Heart right ventricle (tissue), 16 donors: ENCODE measurements at regions not wholly inside any gene's neighbourhood (a gene's known extent, or its start where the extent isn't known, plus 50 kb on each side); places are given as distances from the start of the nearest gene placed in this dataset.

Experiments used
- ATAC-seq, 8 donors: fragments of 200-7000 bp; cut with Tn5 transposase; one replicate each; pipeline ENCODE4 v1.9.1; 2020; ENCODE audit warnings: mild to moderate bottlenecking in 8 of 8, moderate library complexity in 8 of 8, moderate number of reproducible peaks in 1 of 8
- DNase-seq, 2 donors: peaks; one replicate each; pipeline ENCODE4 v3.0.0-alpha.2; 2020
- H3K27ac ChIP-seq, 10 donors: fragments of 200-600 bp; sonication (generic) in 2 of 10; one replicate each; pipeline versions ENCODE4 v1.5.0 to v1.8.0; 2020 to 2022; ENCODE audit warnings: mild to moderate bottlenecking in 3 of 10
- H3K27me3 ChIP-seq, 7 donors: fragments of 200-600 bp; one replicate each; pipeline ENCODE4 v1.8.0; 2021 to 2022; ENCODE audit warnings: mild to moderate bottlenecking in 2 of 7
- H3K36me3 ChIP-seq, 9 donors: fragments of 200-600 bp; sonication (generic) in 1 of 9; one replicate each; pipeline versions ENCODE4 v1.5.0 to v1.8.0; 2020 to 2022; ENCODE audit warnings: mild to moderate bottlenecking in 2 of 9
- H3K4me1 ChIP-seq, 9 donors: fragments of 200-600 bp; sonication (generic) in 1 of 9; one replicate each; pipeline versions ENCODE4 v1.5.0 to v1.8.0; 2020 to 2022; ENCODE audit warnings: mild to moderate bottlenecking in 4 of 9
- H3K4me3 ChIP-seq, 10 donors: fragments of 200-600 bp; sonication (generic) in 2 of 10; one replicate each; pipeline versions ENCODE4 v1.5.0 to v1.8.0; 2020 to 2022; ENCODE audit warnings: mild to moderate bottlenecking in 7 of 10, moderate library complexity in 2 of 10
- H3K9me3 ChIP-seq, 11 donors: fragments of 200-600 bp in 10 of 11; sonication (generic) in 2 of 11; one replicate each; pipeline versions ENCODE4 v1.5.0 to v1.8.0; 2013 to 2022; ENCODE audit warnings: mild to moderate bottlenecking in 2 of 11, control low read depth in 1 of 11, moderate library complexity in 1 of 11
- WGBS, 2 donors: extraction: QIAGEN DNeasy Blood & Tissue Kit; methylation state at CpG; one replicate each; pipeline ENCODE4 v1.1.7; 2013; ENCODE audit warnings: inconsistent platforms in 1 of 2; 5-methylcytosine and 5-hydroxymethylcytosine counted together
- intact Hi-C, 10 donors: fragments of 100-400 bp; cut with DNase I; formaldehyde crosslinking; loops; one replicate each; pipeline versions ENCODE4 v1.11.1 to v1.14.2; 2022
- TF ChIP-seq, protein P1 (sequence below), 9 donors: fragments of 200-600 bp; sonication (generic) in 2 of 9; IDR thresholded peaks; one replicate each; pipeline versions ENCODE4 v1.5.0 to v1.8.0; 2021 to 2022; ENCODE audit warnings: antibody characterized with exemption in 9 of 9, mild to moderate bottlenecking in 5 of 9, moderate library complexity in 1 of 9
- donor health status: Arrhythmogenic right ventricular cardiomyopathy.
- donor health status: ischemic (EF 13 %, LVEDD 7.1; RV severe dilation, severe dysfunction).
- donor health status: healthy with polysubstance abuse.
- donor health status: DM: no; HTN: yes; CAD: no.
- donor health status: DM: no; HTN: no; CAD: no.
- donor health status: ischemic (EF 25% LVEDD 6.9; RV normal size, moderate dysfunction).
- donor health status: ischemic (EF 25% LVEDD 5.7; RV mildly dilated, moderate dysfunction).
- donor health status: healthy.
- donor health status: DM: yes; HTN: yes; CAD: no.
- donor health status: Ischemic cardiomyopathy.
- donor health status: ischemic (EF 35%, LVEDD 5.7; RV mildly dilated, moderate dysfunction).
- donor health status: nonischemic (EF 11% LVEDD 7.7; RV severe dilation, severe dysfunction).
- donor health status: DM: yes; HTN: yes; CAD: no.
- donor health status: PGD.
- donor health status: ischemic (EF 29% LVEDD 5.4; RV normal size, mild dysfunction).
- donor health status: nonischemic (EF 23%, LVEDD 6.1; RV moderate dilation, normal function).

- intact Hi-C loops, result loop anchor here in 2 of 10 donors (5.0 to 10.0 kb wide), 3 partner anchors 627 to 802 kb away; no protein-coding TSS in a partner anchor
- ATAC-seq (peak; percentile 77 to 87 (median 82)), DNase-seq (peak; percentile 75 to 79)
- Histone ChIP-seq H3K36me3 (no peaks in the 10 kb centered on the region), H3K27me3 (peaks cover 0 to 5% (median 0%) of the 10 kb centered on the region in 7 donors), H3K9me3 (peaks cover 0 to 9% (median 0%) of the 10 kb centered on the region in 11 donors), H3K27ac (no peak overlapping the region), H3K4me3 (peak overlapping the region in 4 of 10 donors; percentile 5 to 28 (median 16)), H3K4me1 (peaks cover 0 to 16% (median 0%) of the 10 kb centered on the region in 9 donors)
- 32 to 33% methylated on average over 17 of the region's 17 CpGs for WGBS, 2 donors
- TF ChIP-seq, protein P1, sequence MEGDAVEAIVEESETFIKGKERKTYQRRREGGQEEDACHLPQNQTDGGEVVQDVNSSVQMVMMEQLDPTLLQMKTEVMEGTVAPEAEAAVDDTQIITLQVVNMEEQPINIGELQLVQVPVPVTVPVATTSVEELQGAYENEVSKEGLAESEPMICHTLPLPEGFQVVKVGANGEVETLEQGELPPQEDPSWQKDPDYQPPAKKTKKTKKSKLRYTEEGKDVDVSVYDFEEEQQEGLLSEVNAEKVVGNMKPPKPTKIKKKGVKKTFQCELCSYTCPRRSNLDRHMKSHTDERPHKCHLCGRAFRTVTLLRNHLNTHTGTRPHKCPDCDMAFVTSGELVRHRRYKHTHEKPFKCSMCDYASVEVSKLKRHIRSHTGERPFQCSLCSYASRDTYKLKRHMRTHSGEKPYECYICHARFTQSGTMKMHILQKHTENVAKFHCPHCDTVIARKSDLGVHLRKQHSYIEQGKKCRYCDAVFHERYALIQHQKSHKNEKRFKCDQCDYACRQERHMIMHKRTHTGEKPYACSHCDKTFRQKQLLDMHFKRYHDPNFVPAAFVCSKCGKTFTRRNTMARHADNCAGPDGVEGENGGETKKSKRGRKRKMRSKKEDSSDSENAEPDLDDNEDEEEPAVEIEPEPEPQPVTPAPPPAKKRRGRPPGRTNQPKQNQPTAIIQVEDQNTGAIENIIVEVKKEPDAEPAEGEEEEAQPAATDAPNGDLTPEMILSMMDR (IDR thresholded peaks at IDR 0.05), result peak; percentile 67 to 95 (median 90)
Measured at GRCh38 chr6:168895102-168895812, 358.4 kb downstream of the THBS2 start.

GRCh38 chr6:168892031-168892430 is 361.6 kb downstream of the THBS2 start:
- TF ChIP-seq, protein P1 (IDR thresholded peaks at IDR 0.05), result no peak
- H3K4me3 ChIP-seq, result no peak overlapping the region
- WGBS, 2 donors, result 85 to 88% methylated on average over 5 of the region's 5 CpGs
- no peak overlapping the region for H3K27ac ChIP-seq
- H3K27me3 ChIP-seq, result peaks cover 0 to 5% (median 0%) of the 10 kb centered on the region in 7 donors
- peaks cover 0 to 5% (median 0%) of the 10 kb centered on the region in 11 donors for H3K9me3 ChIP-seq
- H3K36me3 ChIP-seq, result no peaks in the 10 kb centered on the region
- peaks cover 0 to 16% (median 0%) of the 10 kb centered on the region in 9 donors for H3K4me1 ChIP-seq
- intact Hi-C loops, result loop anchor here in 1 of 10 donors (10.0 kb wide), 1 partner anchor 633 kb away; no protein-coding TSS in a partner anchor
- ATAC-seq (no peak), DNase-seq (no peak)

- peak in 2 of 8 donors; percentile 10 to 28 for ATAC-seq
- TF ChIP-seq, protein P1 (IDR thresholded peaks at IDR 0.05), result no peak
- Histone ChIP-seq H3K27me3 (peaks cover 0 to 5% (median 0%) of the 10 kb centered on the region in 7 donors), H3K4me1 (peaks cover 0 to 16% (median 0%) of the 10 kb centered on the region in 9 donors), H3K9me3 (no peaks in the 10 kb centered on the region), H3K36me3 (no peaks in the 10 kb centered on the region), H3K4me3 (no peak overlapping the region), H3K27ac (no peak overlapping the region)
- WGBS, 2 donors, result 60 to 62% methylated on average over 3 of the region's 3 CpGs
- intact Hi-C loops, result loop anchor here in 1 of 10 donors (10.0 kb wide), 1 partner anchor 634 kb away; no protein-coding TSS in a partner anchor
- DNase-seq, result no peak
Measured at GRCh38 chr6:168890981-168891365, 362.7 kb downstream of the THBS2 start.

GRCh38 chr6:168890306-168890980 is 363.2 kb downstream of the THBS2 start:
- H3K9me3 ChIP-seq, result no peaks in the 10 kb centered on the region
- peak in 1 of 8 donors; percentile 11 for ATAC-seq
- H3K27ac ChIP-seq, result no peak overlapping the region
- H3K36me3 ChIP-seq, result no peaks in the 10 kb centered on the region
- peaks cover 0 to 5% (median 0%) of the 10 kb centered on the region in 7 donors for H3K27me3 ChIP-seq
- H3K4me3 ChIP-seq, result no peak overlapping the region
- peaks cover 0 to 13% (median 0%) of the 10 kb centered on the region in 9 donors for H3K4me1 ChIP-seq
- WGBS, 2 donors, result 75 to 77% methylated on average over 26 of the region's 26 CpGs
- DNase-seq, result no peak
- TF ChIP-seq, protein P1 (IDR thresholded peaks at IDR 0.05), result no peak
- intact Hi-C loops, result loop anchor here in 1 of 10 donors (10.0 kb wide), 1 partner anchor 634 kb away; no protein-coding TSS in a partner anchor
